T-helper 1 cell treated with Interleukin-12 subunit alpha and Interleukin-12 subunit beta and Interleukin-4 antibody, amounts not matched to agents 30 ng/mL and 1 ng/mL, for 36 hours (primary cell): ENCODE measurements at regions not wholly inside any gene's neighbourhood (a gene's known extent, or its start where the extent isn't known, plus 50 kb on each side); places are given as distances from the start of the nearest gene placed in this dataset.

ENCODE experiments used
- intact Hi-C: fragments of 100-400 bp; cut with micrococcal nuclease; formaldehyde crosslinking; loops from one replicate; pipeline ENCODE4 v1.15.1; 2024

GRCh38 chr9:13427587-13427986, 148.1 kb upstream of the MPDZ start:
- intact Hi-C loops = loop anchor here (1.0 kb wide), 2 partner anchors 1001 to 1341 kb away; no protein-coding TSS in a partner anchor

- intact Hi-C loops = loop anchor here (1.0 kb wide), 2 partner anchors 1002 to 1342 kb away; no protein-coding TSS in a partner anchor
Observed at GRCh38 chr9:13426606-13427005, 147.1 kb upstream of the MPDZ start.

GRCh38 chr9:13424872-13425271, 145.4 kb upstream of the MPDZ start:
- intact Hi-C loops = no loop called here

GRCh38 chr9:13424204-13424603, 144.7 kb upstream of the MPDZ start:
- intact Hi-C loops = no loop called here

- intact Hi-C loops = no loop called here
Observed at GRCh38 chr9:13414349-13414748, 134.9 kb upstream of the MPDZ start.

GRCh38 chr9:13412331-13412730, 132.8 kb upstream of the MPDZ start:
- intact Hi-C loops = no loop called here

GRCh38 chr9:13411791-13412190, 132.3 kb upstream of the MPDZ start:
- intact Hi-C loops = no loop called here

- intact Hi-C loops = no loop called here
Observed at GRCh38 chr9:13410566-13411031, 131.1 kb upstream of the MPDZ start.

GRCh38 chr9:13397661-13398060, 118.2 kb upstream of the MPDZ start:
- intact Hi-C loops = no loop called here

- intact Hi-C loops = no loop called here
Observed at GRCh38 chr9:13397220-13397619, 117.7 kb upstream of the MPDZ start.

- intact Hi-C loops = no loop called here
Observed at GRCh38 chr9:13396418-13396817, 116.9 kb upstream of the MPDZ start.

- intact Hi-C loops = no loop called here
Observed at GRCh38 chr9:13395156-13395555, 115.7 kb upstream of the MPDZ start.

GRCh38 chr9:13388157-13388556, 108.7 kb upstream of the MPDZ start:
- intact Hi-C loops = no loop called here

GRCh38 chr9:13387734-13388067, 108.2 kb upstream of the MPDZ start:
- intact Hi-C loops = no loop called here

GRCh38 chr9:13386935-13387733, 107.6 kb upstream of the MPDZ start:
- intact Hi-C loops = no loop called here

GRCh38 chr9:13386316-13386715, 106.8 kb upstream of the MPDZ start:
- intact Hi-C loops = no loop called here

- intact Hi-C loops = no loop called here
Observed at GRCh38 chr9:13383855-13384254, 104.4 kb upstream of the MPDZ start.

- intact Hi-C loops = no loop called here
Observed at GRCh38 chr9:13383216-13383615, 103.7 kb upstream of the MPDZ start.

GRCh38 chr9:13382595-13382994, 103.1 kb upstream of the MPDZ start:
- intact Hi-C loops = no loop called here

GRCh38 chr9:13380903-13381302, 101.4 kb upstream of the MPDZ start:
- intact Hi-C loops = no loop called here

GRCh38 chr9:13378154-13378553, 98.7 kb upstream of the MPDZ start:
- intact Hi-C loops = no loop called here

- intact Hi-C loops = no loop called here
Observed at GRCh38 chr9:13377171-13377925, 97.9 kb upstream of the MPDZ start.

- intact Hi-C loops = no loop called here
Observed at GRCh38 chr9:13372510-13372909, 93.0 kb upstream of the MPDZ start.
